ENCODE measurements at regions not wholly inside any gene's neighbourhood (a gene's known extent, or its start where the extent isn't known, plus 50 kb on each side); places are given as distances from the start of the nearest gene placed in this dataset.

GRCh38 chr10:3866332-3866731 lies 81.3 kb upstream of the KLF6 start:
- H3K4me3 ChIP-seq = no peak overlapping the region
- TF ChIP-seq CTCF (IDR thresholded peaks at IDR 0.05) (no peak), POLR2AphosphoS5 (IDR thresholded peaks at IDR 0.05) (no peak), EP300 (IDR thresholded peaks at IDR 0.05) (no peak), POLR2A (IDR thresholded peaks at IDR 0.05) (no peak)
- no peaks in the 10 kb centered on the region for H3K36me3 ChIP-seq
- intact Hi-C loops (cut with DNase I) = no loop called here
- H3K27me3 ChIP-seq = no peaks in the 10 kb centered on the region
- no peak overlapping the region for H3K27ac ChIP-seq
- H3K4me1 ChIP-seq = no peaks in the 10 kb centered on the region
- no peak for DNase-seq
- H3K9me3 ChIP-seq = no peaks in the 10 kb centered on the region
- WGBS, 2 donors = 53 to 66% methylated on average over 3 of the region's 3 CpGs

DNA sequence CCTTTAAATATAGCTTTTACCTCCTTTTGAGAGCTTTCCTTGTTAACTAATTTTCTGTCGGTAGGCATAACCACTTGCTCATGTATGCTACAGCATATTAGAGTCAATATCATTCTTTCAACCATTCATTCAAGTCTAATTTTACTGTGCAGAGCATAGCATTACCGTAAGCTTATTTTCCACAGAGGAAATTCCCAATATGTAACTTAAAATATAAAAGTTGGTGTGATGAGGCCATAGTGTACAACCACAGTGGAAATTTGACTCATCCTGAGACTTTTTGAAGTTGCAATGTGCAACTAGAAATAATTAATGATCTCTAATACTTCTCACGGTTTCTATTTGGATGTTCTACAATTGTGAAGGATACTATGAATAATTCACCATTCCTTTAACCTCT lies 80.6 kb upstream of the KLF6 start:
- DNase-seq = no peak
- H3K4me3 ChIP-seq = no peak overlapping the region
- WGBS, 2 donors = 79 to 92% methylated on average over 3 of the region's 3 CpGs
- no peak overlapping the region for H3K27ac ChIP-seq
- no peak for TF ChIP-seq EP300 (IDR thresholded peaks at IDR 0.05)
- TF ChIP-seq CTCF (IDR thresholded peaks at IDR 0.05) = no peak
- no peak for TF ChIP-seq POLR2AphosphoS5 (IDR thresholded peaks at IDR 0.05)
- no peak for TF ChIP-seq POLR2A (IDR thresholded peaks at IDR 0.05)
- H3K27me3 ChIP-seq = no peaks in the 10 kb centered on the region
- no peaks in the 10 kb centered on the region for H3K36me3 ChIP-seq
- no peaks in the 10 kb centered on the region for H3K9me3 ChIP-seq
- no peaks in the 10 kb centered on the region for H3K4me1 ChIP-seq
- intact Hi-C loops (cut with DNase I) = no loop called here

DNA sequence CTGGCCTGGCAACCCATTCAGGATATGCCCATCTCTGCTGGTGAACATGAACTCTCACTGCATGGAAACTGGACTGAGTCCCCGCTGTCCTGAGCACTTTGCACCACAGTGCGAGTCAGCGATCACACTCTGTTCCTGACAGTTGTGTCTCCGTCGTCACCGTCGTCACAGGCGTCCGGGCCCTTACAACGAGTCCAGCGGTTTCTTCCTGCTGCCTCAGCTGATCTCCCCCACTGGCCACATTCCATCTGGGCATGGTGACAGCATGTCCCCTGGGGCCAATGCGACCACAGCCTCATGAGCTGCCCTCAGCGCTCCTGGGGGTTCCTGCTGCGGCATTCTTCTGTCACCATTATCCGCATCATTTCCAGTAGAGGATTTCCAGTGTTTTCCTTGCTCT lies 76.8 kb upstream of the KLF6 start:
- WGBS, 2 donors = 96 to 97% methylated on average over 15 of the region's 15 CpGs
- no peaks in the 10 kb centered on the region for H3K4me1 ChIP-seq

DNA sequence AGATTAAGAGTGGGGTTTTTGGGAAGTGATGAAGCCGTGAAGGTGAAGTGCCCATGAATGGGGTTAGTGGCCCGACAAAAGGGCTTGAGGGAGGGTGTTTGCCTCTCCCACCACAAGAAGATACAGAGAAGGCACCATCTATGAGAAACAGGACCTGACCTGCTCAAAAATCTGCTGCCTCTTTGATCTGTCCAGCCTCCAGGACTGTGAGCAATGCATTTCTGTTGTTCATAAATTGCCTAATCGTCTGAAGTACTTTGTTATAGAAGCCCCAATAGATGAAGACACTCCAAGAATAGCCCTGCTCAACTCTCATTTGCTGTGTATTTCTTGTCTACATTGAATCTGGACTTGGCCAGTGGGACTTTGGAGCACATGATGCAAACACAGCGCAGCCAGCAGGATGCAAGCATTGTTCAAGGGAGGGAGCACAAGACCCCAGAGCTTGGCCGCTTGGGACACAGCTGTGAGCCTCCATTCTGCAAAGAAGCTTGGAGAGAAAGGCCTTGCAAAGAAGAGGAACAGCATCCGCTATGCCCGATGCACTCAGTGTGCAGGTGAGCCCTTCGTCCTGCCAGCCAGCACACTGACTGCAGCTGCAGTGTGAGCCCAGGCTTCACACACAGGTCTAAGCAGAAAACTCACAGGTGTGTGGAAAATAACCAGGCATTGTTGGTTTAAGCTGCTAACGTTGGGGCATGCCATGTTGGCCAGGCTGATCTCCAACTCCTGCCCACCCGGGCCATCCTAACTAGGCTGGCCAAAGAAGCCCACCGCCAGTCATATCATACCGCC lies 73.2 kb upstream of the KLF6 start:
- 93 to 95% methylated on average over 12 of the region's 12 CpGs for WGBS, 2 donors
- TF ChIP-seq EP300 (IDR thresholded peaks at IDR 0.05) (no peak), POLR2AphosphoS5 (IDR thresholded peaks at IDR 0.05) (no peak), CTCF (IDR thresholded peaks at IDR 0.05) (no peak), POLR2A (IDR thresholded peaks at IDR 0.05) (no peak)
- intact Hi-C loops (cut with DNase I) = no loop called here

More for the DNA sequence above, 76.8 kb upstream of the KLF6 start:
- no peak overlapping the region for H3K27ac ChIP-seq
- H3K9me3 ChIP-seq = no peaks in the 10 kb centered on the region
- no peaks in the 10 kb centered on the region for H3K27me3 ChIP-seq
- no peaks in the 10 kb centered on the region for H3K36me3 ChIP-seq
- no peak for DNase-seq
- no peak overlapping the region for H3K4me3 ChIP-seq
- TF ChIP-seq EP300 (IDR thresholded peaks at IDR 0.05) = no peak
- no peak for TF ChIP-seq POLR2AphosphoS5 (IDR thresholded peaks at IDR 0.05)
- TF ChIP-seq CTCF (IDR thresholded peaks at IDR 0.05) = no peak
- no peak for TF ChIP-seq POLR2A (IDR thresholded peaks at IDR 0.05)
- intact Hi-C loops (cut with DNase I) = no loop called here

DNA sequence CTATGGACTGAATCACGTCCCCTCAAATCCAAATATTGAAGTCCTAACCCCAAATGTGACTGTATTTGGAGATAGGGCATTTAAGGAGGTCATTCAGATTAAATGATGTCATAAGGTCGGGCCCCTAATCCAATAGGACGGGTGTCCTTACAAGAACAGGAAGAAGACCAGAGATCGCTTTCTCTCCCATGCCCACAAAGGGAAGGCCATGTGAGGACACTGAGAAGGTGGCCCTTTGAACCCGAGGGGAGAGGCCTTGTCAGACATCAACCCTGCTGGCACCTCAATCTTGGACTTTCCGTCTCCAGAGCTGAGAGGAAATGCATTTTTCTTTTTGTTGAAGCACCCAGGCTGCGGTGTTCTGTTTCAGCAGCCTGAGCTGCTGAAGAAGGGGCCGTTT lies 72.3 kb upstream of the KLF6 start:
- TF ChIP-seq CTCF (IDR thresholded peaks at IDR 0.05) = no peak
- no peak for TF ChIP-seq POLR2A (IDR thresholded peaks at IDR 0.05)
- no peak for TF ChIP-seq POLR2AphosphoS5 (IDR thresholded peaks at IDR 0.05)
- TF ChIP-seq EP300 (IDR thresholded peaks at IDR 0.05) = no peak
- intact Hi-C loops (cut with DNase I) = no loop called here
- Histone ChIP-seq H3K4me3 (no peak overlapping the region), H3K27me3 (no peaks in the 10 kb centered on the region), H3K4me1 (peaks cover 0 to 26% (median 20%) of the 10 kb centered on the region in 4 donors), H3K9me3 (no peaks in the 10 kb centered on the region), H3K27ac (no peak overlapping the region), H3K36me3 (no peaks in the 10 kb centered on the region)
- no peak for DNase-seq
- 95% methylated on average over 8 of the region's 8 CpGs for WGBS, 2 donors

More for the DNA sequence above, 73.2 kb upstream of the KLF6 start:
- H3K9me3 ChIP-seq = no peaks in the 10 kb centered on the region
- H3K4me1 ChIP-seq = peaks cover 0 to 17% (median 12%) of the 10 kb centered on the region in 4 donors
- H3K4me3 ChIP-seq = no peak overlapping the region
- no peak for DNase-seq
- H3K27me3 ChIP-seq = no peaks in the 10 kb centered on the region
- no peaks in the 10 kb centered on the region for H3K36me3 ChIP-seq
- H3K27ac ChIP-seq = no peak overlapping the region

Measured in sigmoid colon (tissue), 6 donors.